GM12878 (cell line): ENCODE measurements at regions not wholly inside any gene's neighbourhood (a gene's known extent, or its start where the extent isn't known, plus 50 kb on each side); places are given as distances from the start of the nearest gene placed in this dataset.

ENCODE experiments used
- ATAC-seq: fragments of 200-7000 bp; cut with Tn5 transposase; 3 replicates; pipeline ENCODE4 v1.9.1; 2020; ENCODE audit warnings: mild to moderate bottlenecking, moderate library complexity
- BruUV-seq: library from RNA; stranded (reverse); fragments of 400-500 nt; replicated peaks from 2 replicates; lab custom pipeline; 2021; lab: Mats Ljungman, UMichigan
- CTCF ChIA-PET: fragments of 300-600 bp; sonication (Branson Sonifier 250); formaldehyde crosslinking; extraction: SDS; loops from one replicate; lab custom pipeline; 2021; ENCODE audit warnings: inconsistent platforms; lab: Yijun Ruan, JAX
- POLR2A ChIA-PET: fragments of 350-600 bp; formaldehyde crosslinking; extraction: SDS; loops from one replicate; lab custom pipeline; 2021; ENCODE audit warnings: inconsistent platforms; lab: Charles Lee
- RAD21 ChIA-PET: fragments of 300-600 bp; sonication (Branson Sonifier 250); formaldehyde crosslinking; loops from one replicate; lab custom pipeline; 2023; ENCODE audit warnings: antibody characterized with exemption; ENCODE audit not compliant: unreplicated experiment; lab: Charles Lee
- SMC1A ChIA-PET: fragments of 300-600 bp; sonication (Branson Sonifier 250); formaldehyde crosslinking; loops from one replicate; lab custom pipeline; 2023; ENCODE audit not compliant: unreplicated experiment, uncharacterized antibody; lab: Charles Lee
- DNase-seq: peaks from one replicate; pipeline ENCODE4 v3.0.0-alpha.2; 2011; ENCODE audit warnings: low read depth, low spot score
- FAIRE-seq: peaks from 3 replicates; lab custom pipeline; 2011; peaks lifted over from hg19 to GRCh38; lab: Jason Lieb, UNC
- H2AFZ ChIP-seq: 2 replicates; pipeline ENCODE4 v1.6.0; 2011; ENCODE audit warnings: low read depth, low read length, control low read depth; ENCODE audit not compliant: control insufficient read depth
- H3K27ac ChIP-seq: 2 replicates; pipeline ENCODE4 v1.5.1; 2011; ENCODE audit warnings: control low read depth; ENCODE audit not compliant: control insufficient read depth, insufficient read depth
- H3K27me3 ChIP-seq, 2 experiments: replicated peaks in 1 of 2; 2 replicates each; pipeline versions ENCODE4 v1.6.0 to v1.6.1; 2011; ENCODE audit warnings: low read length in 1 of 2; ENCODE audit not compliant: control insufficient read depth in 2 of 2, insufficient read depth in 2 of 2
- H3K36me3 ChIP-seq, 2 experiments: 2 replicates each; pipeline ENCODE4 v1.5.1; 2011; ENCODE audit warnings: low read length in 1 of 2; ENCODE audit not compliant: control insufficient read depth in 2 of 2, insufficient read depth in 2 of 2
- H3K4me1 ChIP-seq: 2 replicates; pipeline ENCODE4 v1.6.1; 2011; ENCODE audit warnings: mild to moderate bottlenecking, low read length, moderate library complexity, mixed read lengths; ENCODE audit not compliant: control insufficient read depth, insufficient read depth
- H3K4me2 ChIP-seq: 2 replicates; pipeline ENCODE4 v1.6.0; 2011; ENCODE audit warnings: control low read depth; ENCODE audit not compliant: control insufficient read depth, insufficient read depth
- H3K4me3 ChIP-seq: fragments of 200-600 bp; sonication (generic); 2 replicates; pipeline ENCODE4 v1.5.1; 2016
- H3K79me2 ChIP-seq: 2 replicates; pipeline ENCODE4 v1.6.0; 2011; ENCODE audit warnings: low read length; ENCODE audit not compliant: control insufficient read depth, insufficient read depth
- H3K9ac ChIP-seq: 2 replicates; pipeline ENCODE4 v1.8.0; 2011; ENCODE audit warnings: low read length, control low read depth, mixed read lengths; ENCODE audit not compliant: control insufficient read depth, insufficient read depth
- H3K9me3 ChIP-seq: replicated peaks from 3 replicates; pipeline ENCODE4 v1.5.1; 2011; ENCODE audit warnings: mild to moderate bottlenecking, low read length; ENCODE audit not compliant: control insufficient read depth, insufficient read depth
- H4K20me1 ChIP-seq: 2 replicates; pipeline ENCODE4 v1.6.0; 2011; ENCODE audit not compliant: control insufficient read depth, insufficient read depth
- ATF2 ChIP-seq: IDR thresholded peaks from 2 replicates; pipeline ENCODE4 v1.6.1; 2012; ENCODE audit warnings: low read length, inconsistent platforms
- CHD2 ChIP-seq: IDR thresholded peaks from 2 replicates; pipeline ENCODE4 v1.6.1; 2011; ENCODE audit warnings: low read depth, low read length, improper control_type of control experiment, borderline replicate concordance
- CREB1 ChIP-seq: IDR thresholded peaks from 2 replicates; pipeline ENCODE4 v1.6.1; 2012; ENCODE audit warnings: low read depth, mild to moderate bottlenecking, inconsistent platforms
- E2F8 ChIP-seq: fragments of 450-650 bp; IDR thresholded peaks from 2 replicates; pipeline ENCODE4 v1.6.1; 2018; ENCODE audit warnings: mild to moderate bottlenecking, low read depth, moderate library complexity; ENCODE audit not compliant: partially characterized antibody
- ETV6 ChIP-seq, 2 experiments: fragments of 450-650 bp in 1 of 2; IDR thresholded peaks in 1 of 2; conservative IDR thresholded peaks in 1 of 2; 2 replicates each; pipeline ENCODE4 v1.6.1; 2014; ENCODE audit warnings: antibody characterized with exemption in 1 of 2, borderline replicate concordance in 1 of 2, low read depth in 1 of 2, mild to moderate bottlenecking in 1 of 2, moderate library complexity in 1 of 2
- HCFC1 ChIP-seq: fragments of 150-350 bp; IDR thresholded peaks from 2 replicates; pipeline ENCODE4 v1.6.1; 2014; ENCODE audit warnings: low read length
- IKZF2 ChIP-seq, 2 experiments: fragments of 450-650 bp; IDR thresholded peaks; 2 replicates each; pipeline ENCODE4 v1.6.1; 2017; ENCODE audit warnings: mild to moderate bottlenecking in 2 of 2, moderate library complexity in 2 of 2
- IRF3 ChIP-seq: fragments of 450-650 bp; IDR thresholded peaks from 2 replicates; pipeline ENCODE4 v1.6.1; 2014; ENCODE audit warnings: mild to moderate bottlenecking
- SPI1 ChIP-seq: IDR thresholded peaks from 2 replicates; pipeline ENCODE4 v1.6.1; 2011; ENCODE audit warnings: low read depth, mild to moderate bottlenecking, low read length, moderate library complexity, borderline replicate concordance; ENCODE audit not compliant: insufficient read depth
- WRNIP1 ChIP-seq: IDR thresholded peaks from 2 replicates; pipeline ENCODE4 v1.6.1; 2011; ENCODE audit warnings: low read depth, low read length, improper control_type of control experiment, borderline replicate concordance
- ZNF217 ChIP-seq: fragments of 450-650 bp; IDR thresholded peaks from 2 replicates; pipeline ENCODE4 v1.6.1; 2017; ENCODE audit warnings: antibody characterized with exemption, mild to moderate bottlenecking
- WGBS: methylation state at CpG from one replicate; pipeline ENCODE4 v1.1.6; 2016; ENCODE audit warnings: low lambda C conversion rate; ENCODE audit not compliant: insufficient replicate concordance, insufficient coverage; ENCODE audit errors: missing lambda C conversion rate; 5-methylcytosine and 5-hydroxymethylcytosine counted together
- in situ Hi-C: fragments of 300-500 bp; cut with MboI; formaldehyde crosslinking; loops from 9 replicates; pipeline ENCODE4 v1.14.3; 2018; ENCODE audit warnings: mixed read lengths
- intact Hi-C: fragments of 100-400 bp; cut with micrococcal nuclease; formaldehyde crosslinking; loops from one replicate; pipeline ENCODE4 v1.14.2; 2022; ENCODE audit not compliant: unreplicated experiment
- TF ChIP-seq, protein P1 (sequence below): fragments of 450-650 bp; IDR thresholded peaks from 2 replicates; pipeline ENCODE4 v1.6.1; 2017; ENCODE audit warnings: mild to moderate bottlenecking

DNA sequence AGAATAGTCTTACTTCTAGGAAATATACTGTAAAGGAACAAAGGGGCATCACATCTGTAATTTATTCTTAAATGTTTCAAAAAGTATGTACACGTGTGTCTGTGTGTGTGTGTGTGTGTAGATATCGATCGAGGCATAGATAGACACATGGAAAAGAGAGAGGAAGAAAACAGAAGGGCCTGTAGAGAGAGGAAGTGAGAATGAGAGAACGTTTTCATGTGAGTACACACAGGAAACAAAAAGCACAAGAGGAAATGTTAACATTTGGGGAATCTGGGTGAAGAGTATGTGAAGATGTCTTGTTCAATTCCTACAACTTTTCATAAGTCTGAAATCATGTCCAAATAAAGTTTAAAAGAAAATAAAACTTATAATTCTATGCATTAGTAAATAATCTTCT is 286.5 kb upstream of the SORCS1 start:
- Histone ChIP-seq H3K9me3 (no peaks in the 10 kb centered on the region), H3K27me3 (no peaks in the 10 kb centered on the region), H3K79me2 (no peaks in the 10 kb centered on the region), H4K20me1 (no peaks in the 10 kb centered on the region), H3K9ac (no peak overlapping the region), H3K4me3 (no peak overlapping the region), H3K4me1 (no peaks in the 10 kb centered on the region), H2AFZ (no peak overlapping the region), H3K4me2 (no peak overlapping the region), H3K27ac (no peak overlapping the region), H3K36me3 (no peaks in the 10 kb centered on the region)
- ChIA-PET RAD21 (no interaction called here), SMC1A (no interaction called here), POLR2A (no interaction called here), CTCF (interaction anchor here (1.1 kb wide), 1 partner anchor 79 kb away, joined by 4 read pairs; no protein-coding TSS in a partner anchor)
- intact Hi-C loops (no loop called here), in situ Hi-C loops (no loop called here)
- DNase-seq (no peak), ATAC-seq (peak; percentile 58), FAIRE-seq (no peak)
- TF ChIP-seq, protein P1, sequence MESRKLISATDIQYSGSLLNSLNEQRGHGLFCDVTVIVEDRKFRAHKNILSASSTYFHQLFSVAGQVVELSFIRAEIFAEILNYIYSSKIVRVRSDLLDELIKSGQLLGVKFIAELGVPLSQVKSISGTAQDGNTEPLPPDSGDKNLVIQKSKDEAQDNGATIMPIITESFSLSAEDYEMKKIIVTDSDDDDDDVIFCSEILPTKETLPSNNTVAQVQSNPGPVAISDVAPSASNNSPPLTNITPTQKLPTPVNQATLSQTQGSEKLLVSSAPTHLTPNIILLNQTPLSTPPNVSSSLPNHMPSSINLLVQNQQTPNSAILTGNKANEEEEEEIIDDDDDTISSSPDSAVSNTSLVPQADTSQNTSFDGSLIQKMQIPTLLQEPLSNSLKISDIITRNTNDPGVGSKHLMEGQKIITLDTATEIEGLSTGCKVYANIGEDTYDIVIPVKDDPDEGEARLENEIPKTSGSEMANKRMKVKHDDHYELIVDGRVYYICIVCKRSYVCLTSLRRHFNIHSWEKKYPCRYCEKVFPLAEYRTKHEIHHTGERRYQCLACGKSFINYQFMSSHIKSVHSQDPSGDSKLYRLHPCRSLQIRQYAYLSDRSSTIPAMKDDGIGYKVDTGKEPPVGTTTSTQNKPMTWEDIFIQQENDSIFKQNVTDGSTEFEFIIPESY: no peak
- TF ChIP-seq ZNF217 (no peak), HCFC1 (no peak), IKZF2 (IDR thresholded peaks at IDR 0.05) (peak in 1 of 2 experiments; percentile 31; a peak in 1 of 4 replicates), WRNIP1 (no peak), CREB1 (no peak), ATF2 (no peak), ETV6 (conservative IDR thresholded peaks at IDR 0.05 in 1 of 2, IDR thresholded peaks at IDR 0.05 in 1 of 2; ENCODE audit: borderline replicate concordance in 1 of 2, low read depth in 1 of 2) (peak in 1 of 2 experiments; percentile 58; a peak in 1 of 4 replicates), IRF3 (no peak), SPI1 (peak; percentile 86; the same call in 1 of the 2 replicates), CHD2 (no peak), E2F8 (no peak)
- WGBS: 37% methylated on average over 4 of the region's 4 CpGs
- no TSS peak for BruUV-seq
